GM12892 (cell line): ENCODE measurements at regions not wholly inside any gene's neighbourhood (a gene's known extent, or its start where the extent isn't known, plus 50 kb on each side); places are given as distances from the start of the nearest gene placed in this dataset.
"Not testable (repeated sequence)": the region's sequence is repeated elsewhere in the genome, so short reads cannot be mapped to it uniquely, and the experiment has no call there.

Source experiments
- DNase-seq: peaks from one replicate; pipeline ENCODE4 v3.0.0; 2011; ENCODE audit not compliant: insufficient read length
- FAIRE-seq: peaks from 2 replicates; lab custom pipeline; 2011; peaks lifted over from hg19 to GRCh38; lab: Jason Lieb, UNC
- POLR2A ChIP-seq: IDR thresholded peaks from 2 replicates; pipeline ENCODE4 v1.6.1; 2011; ENCODE audit warnings: low read depth, low read length, control low read depth
- POLR2AphosphoS5 ChIP-seq: IDR thresholded peaks from 2 replicates; pipeline ENCODE4 v1.6.1; 2011; ENCODE audit warnings: low read depth, low read length, control low read depth
- TAF1 ChIP-seq: IDR thresholded peaks from 2 replicates; pipeline ENCODE4 v1.6.1; 2011; ENCODE audit warnings: low read depth, mild to moderate bottlenecking, control low read depth, low read length, borderline replicate concordance

DNA sequence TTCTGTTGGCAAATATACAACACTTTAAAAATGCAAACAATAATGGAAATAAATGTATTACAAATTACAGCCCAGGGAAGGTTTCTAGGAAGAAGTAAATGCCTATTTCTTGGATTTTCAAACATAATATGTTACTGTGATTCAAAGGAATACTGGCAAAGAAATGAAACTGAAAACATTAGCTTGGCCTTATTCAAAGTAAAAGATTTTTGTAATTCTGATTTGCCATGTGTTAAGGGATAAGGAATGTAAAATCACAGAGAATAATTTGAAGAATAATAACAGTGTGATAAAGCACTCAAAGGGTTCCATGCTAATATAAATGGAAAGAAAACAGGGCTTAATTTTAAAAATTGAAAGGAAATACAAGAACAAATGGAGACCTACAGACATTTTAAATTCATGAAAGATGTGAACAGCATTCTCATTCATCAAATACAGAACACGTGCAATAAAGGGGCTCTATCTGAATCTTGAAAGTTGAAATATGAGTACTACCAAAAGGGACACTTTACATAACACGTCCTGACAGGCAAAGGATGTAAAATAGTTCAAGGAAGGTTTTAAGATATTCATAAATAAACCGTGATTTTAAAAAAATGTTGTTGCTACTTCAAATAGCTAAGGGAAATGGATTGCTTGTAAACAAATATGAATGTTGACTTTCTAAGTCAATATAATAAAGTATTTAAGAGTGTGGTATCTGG, 138.1 kb downstream of the RFPL4B start:
- DNase-seq, result no peak
- TF ChIP-seq POLR2AphosphoS5, result no peak
- FAIRE-seq, result no peak

DNA sequence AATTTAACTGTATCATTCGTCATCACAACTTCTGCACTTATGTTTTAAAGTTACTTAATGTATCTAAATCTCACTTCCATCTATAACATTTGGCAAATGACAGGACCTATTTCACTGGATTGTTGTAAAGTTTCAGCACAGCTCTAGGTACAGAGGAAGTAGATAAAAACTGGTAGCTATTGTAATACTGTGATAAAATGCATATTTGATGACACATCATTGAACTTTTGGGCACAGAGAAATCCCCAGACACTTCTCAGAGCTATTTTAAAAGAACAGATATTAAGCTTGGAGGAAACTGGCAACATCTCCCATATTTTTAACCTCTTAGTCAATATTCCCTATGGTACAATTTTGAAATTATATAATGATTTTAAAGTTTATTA, 138.7 kb downstream of the RFPL4B start:
- DNase-seq (no peak), FAIRE-seq (no peak)
- no peak for TF ChIP-seq TAF1
- TF ChIP-seq POLR2A, result no peak
- no peak for TF ChIP-seq POLR2AphosphoS5

DNA sequence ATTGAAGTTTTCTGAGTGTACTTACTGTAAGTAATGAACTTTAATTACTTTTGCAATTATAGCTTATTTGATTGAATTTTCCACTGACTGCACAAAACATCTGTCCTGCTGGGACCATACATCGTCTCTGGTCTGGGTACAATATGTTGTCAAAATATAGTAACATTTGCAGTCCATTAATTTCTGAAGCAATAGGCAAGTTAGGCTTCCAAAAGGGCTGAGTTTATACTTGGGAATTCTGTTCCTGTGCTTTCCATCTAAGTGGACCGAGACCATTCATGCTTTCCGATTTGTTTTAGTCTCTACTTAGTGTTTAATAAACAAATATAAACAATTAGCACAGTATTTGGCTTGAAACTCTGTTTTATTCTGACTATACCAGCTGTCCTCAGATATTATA, 139.3 kb downstream of the RFPL4B start:
- FAIRE-seq, result no peak
- no peak for TF ChIP-seq POLR2A
- no peak for TF ChIP-seq POLR2AphosphoS5
- no peak for TF ChIP-seq TAF1
- DNase-seq, result no peak

DNA sequence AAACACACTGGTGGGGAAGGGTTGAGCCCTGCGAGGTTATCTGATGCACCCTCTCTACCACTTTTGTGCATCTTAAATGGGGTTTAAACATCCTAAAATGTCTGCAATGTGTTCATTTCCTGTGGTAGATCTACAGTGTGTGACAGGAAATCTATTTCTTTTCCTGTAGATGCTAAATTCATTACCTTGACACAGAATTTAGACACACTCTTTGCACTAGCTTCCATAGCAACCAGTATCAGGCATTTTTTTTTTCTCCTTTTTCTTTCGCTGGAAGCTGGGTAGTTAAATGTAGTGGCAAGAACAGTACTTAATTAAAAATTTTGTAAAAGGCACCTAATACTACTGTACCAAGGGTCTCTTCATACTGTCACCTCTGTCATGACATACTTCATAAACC, 141.1 kb downstream of the RFPL4B start:
- no peak for FAIRE-seq
- no peak for TF ChIP-seq POLR2AphosphoS5
- TF ChIP-seq POLR2A, result no peak
- no peak for TF ChIP-seq TAF1
- DNase-seq, result no peak

DNA sequence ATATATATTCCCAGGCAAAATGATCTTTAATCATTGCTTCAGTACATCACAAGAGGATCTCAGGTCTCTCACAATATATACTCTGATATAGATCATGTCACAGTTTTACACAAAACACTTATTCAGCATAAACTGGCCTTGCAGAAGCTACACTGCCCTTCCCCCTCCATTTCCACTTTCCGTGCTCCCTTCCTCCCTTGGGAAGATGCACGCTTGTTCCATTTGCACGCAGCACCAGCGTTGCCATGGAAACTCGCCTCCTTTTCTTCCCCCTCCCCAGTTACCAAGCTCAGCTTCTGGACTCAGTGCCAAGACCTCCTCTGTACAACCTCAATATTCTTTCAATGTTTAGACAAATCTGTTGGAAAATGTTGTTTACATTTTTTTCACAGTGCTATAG, 154.6 kb downstream of the RFPL4B start:
- FAIRE-seq (peak; percentile 14), DNase-seq (no peak)
- no peak for TF ChIP-seq TAF1
- no peak for TF ChIP-seq POLR2AphosphoS5
- no peak for TF ChIP-seq POLR2A

DNA sequence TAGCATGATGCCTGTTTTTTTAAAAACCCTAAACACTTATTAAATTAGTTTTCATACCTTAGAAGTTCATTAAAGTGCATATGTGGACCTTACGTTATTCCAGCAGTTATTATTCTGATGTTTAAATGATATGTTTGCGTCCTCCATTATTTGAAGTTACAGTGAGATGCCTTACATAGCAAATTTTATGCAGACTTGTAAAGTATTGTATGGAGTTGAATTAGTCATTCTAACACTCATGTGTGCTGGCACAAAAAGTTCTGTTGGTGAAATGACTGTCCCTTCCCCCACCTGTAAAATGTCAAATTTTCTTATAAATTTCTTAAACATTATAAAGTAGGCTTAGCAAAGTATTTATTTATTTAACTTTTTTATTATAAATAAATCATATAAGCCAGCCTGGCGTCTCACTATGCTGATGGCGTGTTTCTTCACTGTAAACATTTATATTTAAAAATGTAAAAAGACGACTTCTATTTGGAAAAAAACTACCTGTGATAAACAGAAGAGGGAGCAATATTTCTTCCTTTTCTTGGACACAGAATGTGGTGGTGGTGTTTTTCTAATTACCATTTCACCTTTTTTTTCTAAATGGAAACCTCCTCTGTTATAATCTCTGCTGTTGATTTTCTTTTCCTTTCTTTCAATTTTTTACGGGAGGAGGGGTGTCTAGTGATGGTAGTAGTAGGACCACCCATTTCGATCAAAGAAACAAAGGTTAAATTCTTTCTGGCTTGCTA, 155.4 kb downstream of the RFPL4B start:
- TF ChIP-seq TAF1 (no peak), POLR2AphosphoS5 (no peak), POLR2A (no peak)
- DNase-seq (no peak), FAIRE-seq (no peak)

DNA sequence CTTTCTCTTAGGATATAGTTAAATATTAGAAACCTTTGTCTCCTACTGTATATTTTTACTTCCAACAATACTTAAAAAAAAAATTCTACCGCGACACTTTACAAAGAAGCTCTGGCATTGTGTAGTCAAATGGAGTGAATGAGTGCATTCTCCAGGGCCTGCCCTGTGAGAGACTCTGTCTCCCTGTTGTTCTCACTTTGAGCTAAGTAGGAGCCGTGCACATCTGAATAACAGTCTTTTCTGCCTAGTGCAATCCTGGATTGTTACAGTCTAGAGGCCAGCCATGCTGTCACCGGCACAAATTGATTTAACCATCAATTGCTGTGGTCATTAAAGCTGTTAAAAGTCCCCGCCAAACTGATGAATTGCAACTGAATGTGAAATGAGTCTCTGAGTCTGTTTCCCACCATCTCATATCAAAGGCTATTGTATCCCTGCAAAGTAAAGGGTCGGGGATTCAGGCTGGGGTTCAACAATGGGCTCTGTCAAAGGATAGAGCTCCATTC, 156.0 kb downstream of the RFPL4B start:
- TF ChIP-seq POLR2A, result no peak
- no peak for TF ChIP-seq TAF1
- TF ChIP-seq POLR2AphosphoS5, result no peak
- FAIRE-seq (no peak), DNase-seq (no peak)

DNA sequence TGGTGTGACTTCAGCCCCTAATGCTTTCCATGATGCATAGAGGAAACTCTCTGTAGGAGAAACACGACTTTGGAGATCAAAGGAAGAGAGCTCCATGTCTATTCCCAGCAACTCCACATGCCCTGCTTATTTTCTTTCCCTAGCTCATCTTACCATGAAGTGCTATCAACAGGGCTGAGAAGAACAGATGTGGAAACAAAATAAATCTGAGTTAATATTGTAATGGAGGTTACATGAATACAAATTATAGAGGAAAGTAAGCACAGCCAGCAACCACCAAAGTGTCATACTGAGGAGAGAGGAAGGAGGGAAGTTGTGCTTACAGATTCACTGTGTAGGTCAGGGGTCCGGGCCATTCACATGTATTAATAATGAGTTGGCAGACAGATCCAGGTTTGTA, 157.5 kb downstream of the RFPL4B start:
- FAIRE-seq (no peak), DNase-seq (no peak)
- TF ChIP-seq POLR2A (no peak), TAF1 (no peak), POLR2AphosphoS5 (no peak)

DNA sequence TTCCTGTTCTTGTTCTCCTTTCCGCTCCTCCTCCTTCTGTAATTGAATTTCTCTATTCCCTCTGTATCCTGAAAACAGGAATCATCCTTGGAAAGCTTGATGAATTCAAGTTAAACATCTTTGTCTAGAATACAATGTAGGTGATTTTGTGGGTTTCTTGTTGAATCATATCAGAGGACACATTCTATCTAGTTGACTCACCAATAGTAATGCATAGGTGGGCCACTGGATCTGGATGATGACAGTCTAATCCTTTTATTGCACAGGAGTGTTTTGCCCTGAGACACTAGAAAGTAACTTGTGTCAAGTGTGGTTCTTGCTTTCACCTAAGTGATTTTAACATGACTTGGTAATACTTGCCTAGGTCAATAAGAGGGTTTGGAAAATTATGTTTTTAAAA, 164.3 kb downstream of the RFPL4B start:
- DNase-seq (no peak), FAIRE-seq (no peak)

DNA sequence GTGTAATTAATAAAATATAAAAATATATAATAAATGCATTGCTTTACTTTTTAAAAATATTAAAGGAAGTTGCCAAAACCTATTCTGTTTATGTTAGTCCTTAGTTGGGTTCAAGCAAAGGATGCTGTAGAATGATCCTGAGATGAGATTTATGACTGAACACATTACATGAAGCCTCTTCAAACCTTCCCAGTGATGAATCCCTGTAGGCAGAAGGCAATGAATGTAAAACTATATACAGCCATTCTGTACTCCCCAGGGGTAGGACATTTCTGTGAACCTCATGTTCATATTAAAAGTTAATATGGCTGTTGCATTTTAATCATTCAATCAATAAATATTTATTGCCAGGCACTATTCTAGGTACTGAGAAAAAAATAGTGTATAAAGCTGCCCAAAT, 166.0 kb downstream of the RFPL4B start:
- TF ChIP-seq POLR2A (no peak), POLR2AphosphoS5 (no peak), TAF1 (no peak)
- FAIRE-seq, result no peak
- DNase-seq, result no peak

More for the DNA sequence above, 164.3 kb downstream of the RFPL4B start:
- no peak for TF ChIP-seq TAF1
- TF ChIP-seq POLR2A, result no peak
- TF ChIP-seq POLR2AphosphoS5, result no peak

DNA sequence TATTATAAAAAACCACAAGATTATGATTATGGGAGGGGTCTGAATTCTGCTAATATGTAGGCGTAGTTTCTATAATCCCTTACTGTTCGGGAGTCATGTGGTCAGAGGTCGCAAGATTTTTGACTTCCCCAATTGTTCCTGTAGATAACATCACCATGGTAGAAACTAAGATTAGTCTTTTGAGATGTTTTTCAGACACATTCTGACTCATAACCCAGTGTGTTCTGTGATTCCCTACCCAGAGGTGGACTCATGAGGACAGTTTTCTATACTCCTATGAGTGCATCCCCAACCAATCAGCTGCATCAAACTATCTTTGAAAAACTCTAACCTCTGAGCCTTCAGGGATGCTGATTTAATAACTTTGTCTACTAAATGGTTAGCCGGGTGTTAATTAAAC, 175.5 kb downstream of the RFPL4B start:
- no peak for DNase-seq

DNA sequence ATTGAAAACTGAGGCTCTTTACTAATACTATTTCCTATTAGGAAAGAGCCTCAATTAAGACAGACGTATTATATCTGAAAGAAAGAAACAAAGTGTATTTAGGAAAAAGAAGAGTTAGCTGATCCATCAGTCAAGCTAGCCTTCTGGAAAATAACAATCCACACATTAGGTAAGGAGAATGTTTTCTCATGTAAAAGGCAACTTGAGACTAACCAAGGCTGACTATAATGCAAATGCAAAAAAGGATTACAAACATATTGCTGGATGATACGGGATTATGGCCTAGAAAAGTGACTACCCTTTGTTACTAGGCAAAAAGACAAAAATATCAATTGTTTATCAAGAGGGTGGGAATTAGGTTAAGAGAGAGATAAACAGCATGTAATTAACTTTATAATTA, 176.9 kb downstream of the RFPL4B start:
- no peak for FAIRE-seq
- no peak for DNase-seq
- TF ChIP-seq TAF1, result no peak

More for the DNA sequence above, 175.5 kb downstream of the RFPL4B start:
- no peak for FAIRE-seq
- TF ChIP-seq POLR2A (no peak), POLR2AphosphoS5 (no peak)

DNA sequence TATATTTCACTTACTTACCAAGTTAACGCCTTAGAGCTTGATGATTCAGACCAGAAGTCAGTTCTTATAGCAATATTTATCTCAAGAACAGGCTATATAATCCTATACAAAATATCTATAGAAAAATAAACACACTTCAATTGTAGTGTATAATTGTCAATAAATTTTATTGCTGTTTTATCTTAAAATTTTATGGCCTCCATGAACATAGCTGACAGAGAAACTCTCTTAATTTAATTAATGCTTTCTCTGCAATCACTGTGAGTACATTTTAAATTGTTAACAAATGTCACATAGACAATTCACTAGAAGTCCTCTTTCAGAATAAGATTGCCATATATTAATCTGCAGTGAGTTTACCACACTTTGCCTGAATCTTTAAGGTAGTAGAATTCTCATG, 178.6 kb downstream of the RFPL4B start:
- DNase-seq (no peak), FAIRE-seq (no peak)
- TF ChIP-seq POLR2AphosphoS5 (no peak), TAF1 (no peak), POLR2A (no peak)

DNA sequence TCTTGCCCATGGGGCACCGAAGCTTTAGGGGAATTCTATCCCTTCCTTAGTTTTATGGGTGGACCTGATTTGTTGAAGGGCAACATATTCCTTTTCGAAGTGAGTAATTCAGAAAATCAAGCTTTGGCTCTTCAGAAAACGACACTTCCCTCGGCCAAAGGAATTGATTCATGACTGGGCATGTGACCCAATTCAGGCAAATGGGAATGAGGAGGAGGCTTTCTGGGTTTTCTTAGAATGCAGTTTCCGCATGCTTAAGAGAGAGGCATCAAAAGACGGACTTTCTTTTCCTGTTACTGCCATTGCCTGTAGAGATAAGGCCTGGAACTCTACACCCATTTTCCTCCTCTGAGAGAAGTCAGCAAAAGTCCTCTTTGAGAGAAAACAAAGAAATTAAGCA, 179.5 kb downstream of the RFPL4B start:
- DNase-seq, result no peak
- FAIRE-seq, result no peak
- TF ChIP-seq POLR2AphosphoS5, result no peak
- TF ChIP-seq TAF1, result no peak
- TF ChIP-seq POLR2A, result no peak

DNA sequence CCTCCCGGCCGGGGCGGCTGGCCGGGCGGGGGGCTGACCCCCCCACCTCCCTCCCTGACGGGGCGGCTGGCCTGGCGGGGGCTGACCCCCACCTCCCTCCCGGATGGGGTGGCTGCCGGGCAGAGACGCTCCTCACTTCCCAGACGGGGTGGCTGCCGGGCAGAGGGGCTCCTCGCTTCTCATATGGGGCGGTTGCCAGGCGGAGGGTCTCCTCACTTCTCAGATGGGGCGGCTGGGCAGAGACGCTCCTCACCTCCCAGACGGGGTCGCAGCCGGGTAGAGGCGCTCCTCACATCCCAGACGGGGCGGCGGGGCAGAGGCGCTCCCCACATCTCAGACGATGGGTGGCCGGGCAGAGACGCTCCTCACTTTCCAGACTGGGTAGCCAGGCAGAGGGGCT, 181.2 kb downstream of the RFPL4B start:
- not testable (repeated sequence) for DNase-seq, FAIRE-seq
